Amniotic stem cell (primary cell): ENCODE measurements at regions not wholly inside any gene's neighbourhood (a gene's known extent, or its start where the extent isn't known, plus 50 kb on each side); places are given as distances from the start of the nearest gene placed in this dataset.

Experiments
- DNase-seq: peaks from one replicate; lab custom pipeline; 2025; lab: John Stamatoyannopoulos, UW

DNA sequence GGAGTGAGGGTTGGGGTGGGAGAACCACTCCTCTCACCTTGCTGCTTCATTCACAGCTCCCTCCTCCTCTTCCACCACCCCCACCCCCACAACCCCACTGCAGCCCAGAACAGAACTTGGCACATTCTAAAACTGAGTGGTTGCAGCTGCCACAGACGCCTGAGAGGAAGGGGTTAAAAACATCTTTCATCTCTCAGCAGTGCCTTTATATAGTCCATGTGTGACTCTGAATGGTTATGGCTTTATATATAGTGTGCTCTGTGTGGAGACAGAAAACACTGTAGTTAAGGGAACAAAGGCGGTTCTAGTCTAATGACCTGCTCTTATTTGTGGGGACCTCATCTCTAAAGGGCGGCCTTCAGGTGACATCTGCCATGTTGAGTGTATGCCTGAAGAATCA is 144.8 kb downstream of the BCOR start:
- no peak for DNase-seq

DNA sequence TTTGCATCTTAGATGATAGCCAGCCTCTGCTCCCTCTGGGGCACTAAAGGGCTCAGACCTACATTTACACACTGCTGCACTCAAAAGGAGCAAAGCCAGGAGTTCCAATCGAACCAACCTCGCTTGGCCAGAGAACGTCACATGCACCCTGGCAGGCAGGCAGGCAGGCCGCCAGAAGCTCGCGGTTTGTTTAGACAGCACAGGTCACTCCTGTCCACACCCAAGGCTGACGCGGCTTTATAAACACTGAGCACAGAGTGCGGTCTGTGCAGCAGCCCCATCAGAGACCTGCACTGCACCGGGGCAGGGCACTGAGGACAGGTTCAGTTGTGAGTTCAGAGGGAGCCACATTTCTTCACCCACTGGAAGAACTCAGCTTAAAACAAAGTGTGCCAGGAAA is 143.9 kb downstream of the BCOR start:
- DNase-seq, result peak; percentile 13

DNA sequence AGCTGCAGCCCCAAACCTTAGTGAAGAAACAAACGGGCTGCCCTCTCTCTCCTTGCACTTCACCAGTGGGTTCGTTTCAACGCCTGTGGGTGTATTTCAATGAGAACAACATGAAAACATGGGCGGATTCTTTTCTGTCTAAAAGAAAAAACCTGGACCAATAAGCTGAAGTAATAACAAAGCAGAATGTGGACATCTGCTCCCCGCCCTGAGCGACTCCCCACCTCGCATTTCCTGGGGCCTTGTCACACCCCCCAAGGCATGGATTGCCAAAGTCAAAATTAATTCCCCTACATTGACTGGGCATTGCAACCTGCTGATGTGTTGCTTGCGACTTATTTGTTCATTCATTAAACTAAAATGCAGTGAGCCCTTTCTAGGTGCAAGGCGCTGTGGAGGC is 142.9 kb downstream of the BCOR start:
- DNase-seq, result no peak

DNA sequence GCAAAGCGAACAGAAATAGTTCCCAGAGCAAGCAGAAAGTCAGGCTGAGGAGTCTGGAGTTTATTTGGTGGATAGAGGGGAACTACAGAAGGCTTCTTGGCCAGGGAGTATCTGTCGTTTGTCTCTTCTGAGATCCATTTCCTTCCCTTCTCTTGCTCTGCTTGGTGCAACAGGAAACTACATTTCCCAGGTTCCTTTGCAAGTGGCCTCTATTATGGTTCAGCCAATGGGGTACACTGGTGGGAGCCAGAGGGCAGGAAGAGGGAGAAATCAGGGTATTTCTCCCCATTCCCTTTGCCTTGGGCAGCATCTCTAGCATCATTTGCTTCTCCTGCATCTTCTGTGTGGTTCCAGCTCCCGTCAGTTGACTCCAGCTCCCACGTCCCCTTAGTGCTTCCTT is 142.1 kb downstream of the BCOR start:
- DNase-seq, result no peak

DNA sequence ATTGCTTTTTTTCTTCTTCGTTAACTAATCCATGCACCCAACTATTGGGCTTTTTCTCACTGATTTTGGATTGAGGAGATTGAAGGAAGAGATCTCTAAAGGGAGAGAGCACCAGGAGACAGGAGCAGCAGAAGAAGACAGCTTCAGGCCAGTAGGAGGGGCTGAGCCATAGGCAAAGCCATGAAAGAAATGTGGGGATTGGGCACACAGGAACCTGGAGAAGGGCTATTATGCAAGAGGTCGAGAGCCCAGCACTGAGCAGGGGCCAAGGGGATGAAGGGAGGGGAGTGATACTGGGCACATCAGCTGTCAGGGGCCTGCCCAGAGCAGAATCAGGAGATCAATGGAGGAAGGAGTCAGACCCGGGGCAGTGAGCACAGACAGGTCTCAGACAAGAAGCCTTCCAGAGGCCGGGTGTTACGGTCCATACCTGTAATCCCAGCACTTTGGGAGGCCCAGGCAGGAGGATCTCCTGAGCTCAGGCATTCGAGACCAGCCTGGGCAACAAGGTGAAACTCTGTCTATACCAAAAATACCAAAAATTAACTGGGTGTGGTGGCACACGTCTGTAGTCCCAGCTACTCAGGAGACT is 140.9 kb downstream of the BCOR start:
- no peak for DNase-seq

DNA sequence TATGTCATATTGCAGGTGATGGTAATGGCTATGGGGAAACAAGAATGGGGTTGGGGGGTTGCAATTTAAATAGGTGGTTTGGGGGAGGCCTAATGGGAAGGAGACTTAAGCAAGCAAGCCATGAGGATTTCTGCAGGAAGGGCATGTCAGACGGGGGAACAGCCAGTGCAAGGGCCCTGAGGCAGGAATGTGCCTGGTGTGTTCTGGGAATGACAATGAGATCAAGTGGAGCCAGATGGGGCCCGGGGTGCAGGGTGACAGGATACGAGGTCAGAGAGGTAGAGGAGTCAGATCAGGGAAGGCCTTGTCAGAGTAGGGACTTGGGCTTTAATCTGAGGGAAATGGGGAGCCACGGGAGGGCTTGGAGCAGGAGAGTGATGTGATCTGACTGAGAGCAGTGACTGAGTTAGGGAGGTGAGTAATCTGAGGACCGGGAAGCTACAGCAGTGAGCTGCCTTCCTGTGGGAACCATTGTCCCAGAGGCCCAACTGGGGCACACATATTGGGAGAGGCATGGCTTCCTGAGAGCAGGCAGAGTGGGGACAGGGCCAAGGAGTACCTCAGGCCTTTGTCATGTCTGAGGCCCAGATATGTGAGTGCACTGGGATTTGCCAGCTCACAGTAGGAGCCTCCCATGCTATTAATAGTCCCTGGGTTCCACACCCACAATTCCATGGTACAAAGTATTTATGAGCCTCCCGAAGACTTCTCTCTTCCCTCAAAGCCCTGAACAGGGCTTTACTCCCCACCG is 139.8 kb downstream of the BCOR start:
- no peak for DNase-seq

GRCh38 chrX:39958850-39959249 is 138.9 kb downstream of the BCOR start:
- no peak for DNase-seq

- DNase-seq, result no peak
Observed at GRCh38 chrX:39960219-39960618, 137.5 kb downstream of the BCOR start.

DNA sequence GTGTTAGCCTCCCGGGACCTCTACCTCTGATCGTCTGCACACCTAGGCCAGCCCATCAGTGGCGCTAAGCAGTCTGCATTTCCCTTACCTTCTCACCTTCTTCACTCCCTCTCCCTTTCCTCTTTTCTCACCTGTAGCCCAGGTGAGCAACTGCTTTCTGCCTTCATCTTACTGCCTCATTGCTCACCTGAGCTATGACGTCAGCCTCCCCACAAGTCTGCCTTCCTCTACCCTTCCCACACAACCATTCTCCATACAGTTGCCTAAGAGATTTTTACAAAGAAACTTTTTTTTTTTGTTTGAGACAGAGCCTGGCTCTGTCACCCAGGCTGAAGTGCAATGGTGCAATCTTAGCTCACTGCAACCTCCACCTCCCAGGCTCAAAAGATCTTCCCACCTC is 136.3 kb downstream of the BCOR start:
- DNase-seq, result no peak

GRCh38 chrX:39965051-39965573 is 132.6 kb downstream of the BCOR start:
- DNase-seq, result no peak

DNA sequence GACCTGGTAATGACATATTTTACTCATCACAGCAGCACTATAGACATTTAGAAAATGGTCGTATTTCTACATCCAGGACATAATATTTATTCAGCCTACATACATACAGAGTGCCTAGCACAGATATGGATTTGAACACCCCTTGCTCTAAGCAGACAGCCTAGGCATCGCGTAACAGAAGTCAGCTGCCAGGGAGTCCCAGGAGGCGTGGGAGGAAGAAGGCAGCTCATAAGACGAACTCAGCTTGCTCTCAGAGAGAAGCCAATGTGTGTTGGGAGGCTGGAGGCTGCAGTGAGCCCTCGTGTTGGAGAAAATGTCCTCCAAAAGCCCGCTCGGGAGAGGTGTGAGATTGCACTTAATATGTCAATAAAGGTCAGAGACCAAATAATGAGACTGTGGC is 131.6 kb downstream of the BCOR start:
- DNase-seq, result no peak

DNA sequence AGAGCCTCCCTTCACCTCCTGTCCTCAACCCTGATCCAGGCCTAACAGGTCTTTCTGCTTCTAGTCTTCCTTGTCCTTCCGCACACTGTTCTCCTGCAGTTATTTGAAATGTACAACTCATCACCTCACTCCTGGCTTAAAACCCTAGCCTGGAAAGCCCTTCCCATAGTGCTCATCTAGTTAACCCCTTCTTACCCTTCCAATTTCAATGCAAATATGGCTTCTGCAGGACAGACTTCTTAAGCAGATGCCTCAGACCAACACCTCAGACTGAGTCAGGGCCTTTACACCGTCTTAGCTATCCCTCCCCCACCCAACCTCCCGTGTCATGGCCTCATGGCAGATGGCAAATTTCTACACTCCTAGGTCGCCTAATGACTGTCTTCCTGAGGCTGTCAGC is 130.4 kb downstream of the BCOR start:
- no peak for DNase-seq

DNA sequence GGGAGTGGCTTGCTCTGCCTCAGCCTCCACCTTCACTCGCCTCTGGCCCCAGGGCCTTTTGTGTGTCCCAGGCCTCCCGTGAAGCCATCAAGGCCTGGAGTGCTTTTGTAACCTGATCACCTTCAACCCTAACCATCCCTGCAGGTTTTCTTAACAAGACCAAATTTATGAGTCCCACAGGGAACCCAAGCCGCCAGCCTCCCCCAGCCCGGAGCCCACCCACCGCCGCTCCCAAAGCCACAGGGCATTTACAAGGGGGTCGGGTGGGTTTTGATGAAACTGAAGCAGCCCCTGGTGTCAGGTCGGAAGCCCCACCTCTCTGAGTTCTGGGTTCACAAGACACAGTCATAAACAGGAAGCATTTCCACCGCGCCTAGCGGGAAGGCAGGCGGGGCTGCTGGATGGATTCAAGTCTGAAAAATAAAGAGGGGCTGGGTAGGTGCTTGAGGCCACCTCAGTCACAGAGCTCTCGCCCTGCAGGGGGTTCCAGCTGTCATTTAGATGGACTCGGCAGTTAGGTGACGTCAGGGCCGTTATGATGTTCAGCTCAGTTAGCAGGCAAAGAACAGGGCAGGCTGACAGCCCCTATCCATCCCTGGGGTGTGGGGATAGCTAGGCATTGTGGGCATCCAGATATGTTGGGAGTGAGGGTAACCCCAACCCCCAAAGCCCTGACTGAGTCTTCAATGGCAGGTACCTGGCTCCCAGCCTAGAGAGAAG is 128.5 kb downstream of the BCOR start:
- no peak for DNase-seq

DNA sequence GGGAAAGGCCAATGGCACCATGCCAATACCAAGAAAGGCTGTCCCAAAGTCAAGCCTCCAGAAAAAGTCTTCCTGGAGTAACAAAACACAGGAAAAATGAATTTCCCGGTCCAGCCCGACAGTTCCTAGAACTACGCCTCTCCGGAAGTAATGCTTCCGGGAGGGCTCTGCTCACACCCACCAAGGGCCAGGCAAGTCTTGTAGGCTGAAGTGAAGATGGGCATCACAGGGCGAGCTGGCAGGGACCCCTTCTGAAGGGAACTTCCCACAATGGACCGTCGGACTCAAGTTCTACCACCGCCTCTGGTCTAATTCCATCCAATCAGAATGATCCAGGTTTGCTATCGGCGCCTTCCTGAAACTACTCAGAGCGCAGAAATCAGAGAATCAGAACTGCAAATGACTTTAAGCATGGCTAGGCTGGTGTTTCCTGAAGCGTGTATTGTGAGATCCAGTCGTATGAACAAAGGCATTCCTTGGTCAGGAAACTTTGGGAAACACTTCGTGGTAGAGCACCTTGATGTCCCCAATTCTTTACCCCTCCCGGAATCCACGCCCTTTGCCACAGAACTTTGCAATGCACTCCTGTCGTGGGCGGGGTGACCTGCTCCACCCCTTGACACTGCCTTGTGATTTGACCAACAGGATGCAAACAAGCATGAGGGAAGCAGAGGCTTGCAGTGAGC is 127.8 kb downstream of the BCOR start:
- no peak for DNase-seq

DNA sequence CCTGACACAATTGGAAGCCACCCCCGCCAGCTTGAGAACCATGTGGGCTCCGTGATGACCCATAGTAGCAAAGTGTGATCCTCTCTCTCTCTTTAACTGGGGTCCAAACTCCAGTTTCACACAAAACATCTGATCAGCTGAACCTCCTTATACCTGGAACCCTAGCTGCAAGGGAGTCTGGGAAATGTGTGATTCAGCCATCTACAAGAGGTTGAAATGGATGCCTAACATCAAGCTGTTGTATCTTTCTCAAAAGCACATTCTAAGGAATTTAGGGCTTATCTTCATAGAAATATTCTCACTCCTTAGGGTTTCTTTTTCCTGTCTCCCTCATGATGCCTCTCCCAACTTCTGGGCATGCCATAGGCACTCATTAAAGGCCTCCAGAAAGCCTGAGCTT is 126.0 kb downstream of the BCOR start:
- no peak for DNase-seq

DNA sequence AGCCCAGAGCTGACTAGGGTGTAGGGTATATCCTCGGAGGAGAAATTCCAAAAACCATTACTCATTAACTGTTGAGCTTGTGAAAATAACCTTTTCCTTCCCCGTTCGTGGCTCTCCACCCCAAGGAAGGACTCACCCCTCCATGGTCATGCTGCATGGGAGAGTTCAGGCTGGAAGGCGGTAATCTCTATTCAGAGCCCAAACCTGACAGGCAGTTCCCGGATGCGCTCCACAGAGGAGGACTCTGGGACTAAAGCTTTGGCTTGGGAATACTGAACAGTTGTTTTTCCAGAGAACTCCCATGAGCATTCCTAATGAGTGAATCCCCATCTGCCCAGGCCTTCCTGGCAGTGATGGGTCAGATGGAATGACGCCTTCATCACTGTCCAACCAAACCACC is 125.4 kb downstream of the BCOR start:
- no peak for DNase-seq

DNA sequence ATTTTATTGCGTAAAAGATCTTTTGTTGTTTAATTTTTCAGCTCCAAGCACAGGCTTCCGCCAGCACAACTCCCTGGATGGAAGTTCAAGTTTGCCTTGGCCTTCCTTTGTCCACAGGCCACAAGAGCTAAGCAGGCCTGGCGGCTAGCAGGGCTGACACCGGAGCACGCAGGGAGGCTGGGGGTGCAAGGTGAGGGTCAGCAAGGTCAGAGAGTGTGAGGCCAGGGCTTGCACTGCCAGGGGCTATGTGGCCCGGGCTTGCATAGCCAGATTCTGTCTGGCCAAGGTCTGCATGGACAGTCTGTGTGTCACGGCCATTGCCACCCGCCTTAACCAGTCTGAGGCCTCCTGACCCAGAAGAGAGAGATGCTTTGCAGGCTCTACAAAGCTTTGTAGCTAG is 123.9 kb downstream of the BCOR start:
- DNase-seq, result no peak

DNA sequence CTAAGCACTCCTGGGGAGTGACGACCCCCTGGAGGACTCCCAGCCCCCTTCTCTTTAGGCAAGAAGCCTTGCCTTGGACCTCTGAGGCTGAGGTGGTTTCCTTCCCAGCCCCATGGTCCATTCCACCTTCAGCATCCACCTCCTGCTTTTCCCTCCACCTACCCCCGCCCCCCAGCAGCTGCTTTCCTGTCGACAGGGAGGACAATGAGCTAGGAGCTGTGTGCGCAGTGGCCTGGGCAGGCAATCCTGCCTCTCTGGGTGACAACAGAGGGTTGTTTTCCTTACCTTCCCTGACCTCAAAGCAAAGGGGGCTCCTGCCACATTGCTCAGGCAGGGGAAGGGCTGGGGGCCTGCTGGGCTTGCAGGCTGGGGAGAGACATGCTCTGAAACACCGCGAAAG is 123.5 kb downstream of the BCOR start:
- DNase-seq, result no peak

DNA sequence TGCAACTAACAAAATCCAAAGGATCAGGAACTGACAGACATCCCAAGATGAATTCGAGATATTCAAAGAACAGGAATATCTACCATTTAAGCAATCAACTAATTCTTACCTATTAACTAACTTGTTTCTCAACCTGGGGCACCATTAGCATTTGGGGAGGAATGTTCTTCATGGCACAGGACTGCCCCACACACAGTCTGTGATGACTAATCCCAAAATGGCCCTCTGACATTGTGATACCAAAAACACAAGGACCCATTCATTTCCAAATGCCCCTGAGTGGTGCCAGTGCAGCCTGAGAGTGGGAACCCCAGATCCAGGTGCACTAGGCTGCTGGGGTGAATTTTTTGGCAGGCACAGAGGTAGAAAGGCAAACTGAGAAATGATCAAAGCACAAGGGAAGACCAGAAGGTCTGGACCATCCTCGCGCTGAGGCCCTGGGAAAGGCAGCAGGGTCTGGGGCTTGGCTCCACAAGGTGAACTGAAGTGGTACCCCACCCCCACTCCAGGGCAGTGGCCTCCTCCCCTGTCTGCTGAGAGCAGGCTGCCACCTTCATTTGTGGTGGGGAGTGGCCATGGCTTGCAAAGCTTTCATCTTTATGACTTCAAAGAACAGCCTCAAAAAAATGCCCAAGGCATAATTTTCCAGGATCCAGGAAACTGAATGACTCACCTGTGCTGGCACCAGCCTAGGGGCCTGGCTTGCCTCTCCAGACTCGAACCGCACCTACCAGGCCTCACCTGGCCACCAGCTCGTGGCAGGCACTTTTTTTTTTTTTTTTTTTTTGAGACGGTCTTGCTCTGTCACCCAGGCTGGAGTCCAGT is 122.4 kb downstream of the BCOR start:
- no peak for DNase-seq

DNA sequence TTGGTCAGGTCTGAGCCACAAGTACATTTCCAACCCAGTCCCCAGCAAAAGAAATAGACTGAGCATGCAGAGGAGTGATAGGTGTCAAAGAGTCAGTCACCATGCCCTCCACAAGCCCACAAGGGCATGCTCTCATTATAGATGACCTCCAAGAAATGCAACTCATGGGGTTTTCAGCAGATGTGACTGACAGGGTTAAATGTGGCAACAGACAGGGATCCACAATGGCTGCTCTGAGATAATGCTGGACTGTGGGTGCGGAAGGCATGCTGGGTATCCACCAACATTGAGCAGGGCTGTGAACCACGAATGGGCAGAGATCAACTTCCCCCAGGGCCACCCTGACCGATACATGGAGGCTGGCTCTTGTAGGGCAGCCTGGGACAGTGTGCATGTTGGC is 115.8 kb downstream of the BCOR start:
- DNase-seq, result no peak

GRCh38 chrX:39982948-39983347 is 114.8 kb downstream of the BCOR start:
- no peak for DNase-seq

DNA sequence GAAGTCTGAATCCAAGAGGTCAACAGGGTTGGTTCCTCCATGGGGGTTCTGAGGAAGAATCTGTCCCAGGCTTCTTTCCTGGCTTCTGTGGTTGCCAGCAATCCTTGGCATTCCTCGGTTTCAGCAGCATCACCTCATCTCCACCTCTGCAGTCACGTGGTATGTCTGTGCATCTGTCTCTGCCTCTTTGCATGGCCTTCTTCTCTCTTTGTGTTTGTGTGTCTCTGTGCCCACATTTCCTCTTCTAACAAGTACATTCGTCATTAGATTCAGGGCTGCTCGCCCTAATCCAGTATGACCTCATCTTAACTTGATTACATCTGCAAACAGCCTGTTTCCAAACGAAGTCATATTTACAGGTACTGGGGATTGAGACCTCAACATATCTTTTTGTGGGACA is 114.0 kb downstream of the BCOR start:
- DNase-seq, result no peak
